Vagina (tissue), 2 donors: ENCODE measurements at regions not wholly inside any gene's neighbourhood (a gene's known extent, or its start where the extent isn't known, plus 50 kb on each side); places are given as distances from the start of the nearest gene placed in this dataset.

Experiments used
- CTCF ChIP-seq, 3 experiments: fragments of 450-650 bp in 2 of 3; fragments of 200-600 bp in 1 of 3; sonication (generic) in 1 of 3; IDR thresholded peaks; one replicate each; pipeline ENCODE4 v1.5.1; 2017 to 2019; ENCODE audit warnings: antibody characterized with exemption in 3 of 3, mild to moderate bottlenecking in 2 of 3, moderate library complexity in 2 of 3
- POLR2A ChIP-seq, 2 donors: fragments of 450-650 bp; IDR thresholded peaks; one replicate each; pipeline ENCODE4 v1.6.1; 2017; ENCODE audit warnings: antibody characterized with exemption in 2 of 2, mild to moderate bottlenecking in 2 of 2, moderate library complexity in 2 of 2

GRCh38 chr1:242754125-242754524 is 229.6 kb upstream of the PLD5 start:
- no peak for TF ChIP-seq CTCF (IDR thresholded peaks at IDR 0.05)
- TF ChIP-seq POLR2A (IDR thresholded peaks at IDR 0.05) = no peak
